ENCODE measurements at regions not wholly inside any gene's neighbourhood (a gene's known extent, or its start where the extent isn't known, plus 50 kb on each side); places are given as distances from the start of the nearest gene placed in this dataset.

DNA sequence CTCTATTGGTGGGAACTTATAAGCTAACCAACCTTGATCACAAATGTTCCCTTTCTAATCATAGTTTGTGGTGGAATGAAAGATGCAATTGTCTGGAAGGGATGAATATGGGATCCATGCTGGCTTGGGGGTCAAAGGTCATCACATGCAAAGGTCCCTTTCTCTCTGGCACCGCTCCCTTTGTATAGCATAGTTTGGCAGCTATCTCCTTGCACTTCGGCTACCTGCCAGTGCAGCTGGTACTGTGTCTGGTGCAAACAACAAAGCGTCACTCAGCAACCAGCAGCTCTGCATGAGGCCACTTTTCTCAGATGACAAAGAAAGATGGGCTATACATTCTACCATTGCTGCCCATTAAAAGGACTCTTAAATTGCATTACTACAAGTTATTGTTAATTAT lies 188.2 kb upstream of the NFIA start:
- TF ChIP-seq, protein P1, sequence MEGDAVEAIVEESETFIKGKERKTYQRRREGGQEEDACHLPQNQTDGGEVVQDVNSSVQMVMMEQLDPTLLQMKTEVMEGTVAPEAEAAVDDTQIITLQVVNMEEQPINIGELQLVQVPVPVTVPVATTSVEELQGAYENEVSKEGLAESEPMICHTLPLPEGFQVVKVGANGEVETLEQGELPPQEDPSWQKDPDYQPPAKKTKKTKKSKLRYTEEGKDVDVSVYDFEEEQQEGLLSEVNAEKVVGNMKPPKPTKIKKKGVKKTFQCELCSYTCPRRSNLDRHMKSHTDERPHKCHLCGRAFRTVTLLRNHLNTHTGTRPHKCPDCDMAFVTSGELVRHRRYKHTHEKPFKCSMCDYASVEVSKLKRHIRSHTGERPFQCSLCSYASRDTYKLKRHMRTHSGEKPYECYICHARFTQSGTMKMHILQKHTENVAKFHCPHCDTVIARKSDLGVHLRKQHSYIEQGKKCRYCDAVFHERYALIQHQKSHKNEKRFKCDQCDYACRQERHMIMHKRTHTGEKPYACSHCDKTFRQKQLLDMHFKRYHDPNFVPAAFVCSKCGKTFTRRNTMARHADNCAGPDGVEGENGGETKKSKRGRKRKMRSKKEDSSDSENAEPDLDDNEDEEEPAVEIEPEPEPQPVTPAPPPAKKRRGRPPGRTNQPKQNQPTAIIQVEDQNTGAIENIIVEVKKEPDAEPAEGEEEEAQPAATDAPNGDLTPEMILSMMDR (IDR thresholded peaks at IDR 0.05; ENCODE audit: low read depth, low read length, missing input control), result no peak
- TF ChIP-seq RAD21 (IDR thresholded peaks at IDR 0.05), result no peak
- no peak for TF ChIP-seq JUND (IDR thresholded peaks at IDR 0.05)
- TF ChIP-seq YY1 (IDR thresholded peaks at IDR 0.05), result no peak
- TF ChIP-seq ATF3 (IDR thresholded peaks at IDR 0.05), result no peak
- TF ChIP-seq ZBTB33 (IDR thresholded peaks at IDR 0.05), result no peak
- no peak for TF ChIP-seq EGR1 (IDR thresholded peaks at IDR 0.05; ENCODE audit: low read depth in 2 of 2)
- TF ChIP-seq, protein P2, sequence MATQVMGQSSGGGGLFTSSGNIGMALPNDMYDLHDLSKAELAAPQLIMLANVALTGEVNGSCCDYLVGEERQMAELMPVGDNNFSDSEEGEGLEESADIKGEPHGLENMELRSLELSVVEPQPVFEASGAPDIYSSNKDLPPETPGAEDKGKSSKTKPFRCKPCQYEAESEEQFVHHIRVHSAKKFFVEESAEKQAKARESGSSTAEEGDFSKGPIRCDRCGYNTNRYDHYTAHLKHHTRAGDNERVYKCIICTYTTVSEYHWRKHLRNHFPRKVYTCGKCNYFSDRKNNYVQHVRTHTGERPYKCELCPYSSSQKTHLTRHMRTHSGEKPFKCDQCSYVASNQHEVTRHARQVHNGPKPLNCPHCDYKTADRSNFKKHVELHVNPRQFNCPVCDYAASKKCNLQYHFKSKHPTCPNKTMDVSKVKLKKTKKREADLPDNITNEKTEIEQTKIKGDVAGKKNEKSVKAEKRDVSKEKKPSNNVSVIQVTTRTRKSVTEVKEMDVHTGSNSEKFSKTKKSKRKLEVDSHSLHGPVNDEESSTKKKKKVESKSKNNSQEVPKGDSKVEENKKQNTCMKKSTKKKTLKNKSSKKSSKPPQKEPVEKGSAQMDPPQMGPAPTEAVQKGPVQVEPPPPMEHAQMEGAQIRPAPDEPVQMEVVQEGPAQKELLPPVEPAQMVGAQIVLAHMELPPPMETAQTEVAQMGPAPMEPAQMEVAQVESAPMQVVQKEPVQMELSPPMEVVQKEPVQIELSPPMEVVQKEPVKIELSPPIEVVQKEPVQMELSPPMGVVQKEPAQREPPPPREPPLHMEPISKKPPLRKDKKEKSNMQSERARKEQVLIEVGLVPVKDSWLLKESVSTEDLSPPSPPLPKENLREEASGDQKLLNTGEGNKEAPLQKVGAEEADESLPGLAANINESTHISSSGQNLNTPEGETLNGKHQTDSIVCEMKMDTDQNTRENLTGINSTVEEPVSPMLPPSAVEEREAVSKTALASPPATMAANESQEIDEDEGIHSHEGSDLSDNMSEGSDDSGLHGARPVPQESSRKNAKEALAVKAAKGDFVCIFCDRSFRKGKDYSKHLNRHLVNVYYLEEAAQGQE (IDR thresholded peaks at IDR 0.05), result no peak
- TF ChIP-seq GABPA (IDR thresholded peaks at IDR 0.05 in 1 of 2, conservative IDR thresholded peaks at IDR 0.05 in 1 of 2), result no peak
- TF ChIP-seq, protein P3, sequence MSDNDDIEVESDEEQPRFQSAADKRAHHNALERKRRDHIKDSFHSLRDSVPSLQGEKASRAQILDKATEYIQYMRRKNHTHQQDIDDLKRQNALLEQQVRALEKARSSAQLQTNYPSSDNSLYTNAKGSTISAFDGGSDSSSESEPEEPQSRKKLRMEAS (IDR thresholded peaks at IDR 0.05), result no peak
- TF ChIP-seq HNF4G (IDR thresholded peaks at IDR 0.05), result no peak
- TF ChIP-seq TAF1 (conservative IDR thresholded peaks at IDR 0.05), result no peak
- TF ChIP-seq SP1 (IDR thresholded peaks at IDR 0.05), result no peak
- TF ChIP-seq RXRA (IDR thresholded peaks at IDR 0.05), result no peak
